ENCODE measurements at regions not wholly inside any gene's neighbourhood (a gene's known extent, or its start where the extent isn't known, plus 50 kb on each side); places are given as distances from the start of the nearest gene placed in this dataset.

- no peak for DNase-seq (ENCODE audit: low read depth in 2 of 2)
Observed at GRCh38 chr18:55850904-55851303, 262.9 kb upstream of the TCF4 start.

- no peak for DNase-seq (ENCODE audit: low read depth in 2 of 2)
Observed at GRCh38 chr18:55849391-55849790, 261.4 kb upstream of the TCF4 start.

GRCh38 chr18:55847960-55848359 is 260.0 kb upstream of the TCF4 start:
- no peak for DNase-seq (ENCODE audit: low read depth in 2 of 2)

- DNase-seq (ENCODE audit: low read depth in 2 of 2) = no peak
Observed at GRCh38 chr18:55845221-55845620, 257.2 kb upstream of the TCF4 start.

- no peak for DNase-seq (ENCODE audit: low read depth in 2 of 2)
Observed at GRCh38 chr18:55844382-55844781, 256.4 kb upstream of the TCF4 start.

- no peak for DNase-seq (ENCODE audit: low read depth in 2 of 2)
Observed at GRCh38 chr18:55841314-55841713, 253.3 kb upstream of the TCF4 start.

GRCh38 chr18:55840601-55841170 is 252.7 kb upstream of the TCF4 start:
- no peak for DNase-seq (ENCODE audit: low read depth in 2 of 2)

GRCh38 chr18:55839343-55839742 is 251.4 kb upstream of the TCF4 start:
- DNase-seq (ENCODE audit: low read depth in 2 of 2) = no peak

- no peak for DNase-seq (ENCODE audit: low read depth in 2 of 2)
Observed at GRCh38 chr18:55838841-55839240, 250.8 kb upstream of the TCF4 start.

GRCh38 chr18:55838319-55838718 is 250.3 kb upstream of the TCF4 start:
- no peak for DNase-seq (ENCODE audit: low read depth in 2 of 2)

- DNase-seq (ENCODE audit: low read depth in 2 of 2) = no peak
Observed at GRCh38 chr18:55833543-55833942, 245.6 kb upstream of the TCF4 start.

- DNase-seq (ENCODE audit: low read depth in 2 of 2) = no peak
Observed at GRCh38 chr18:55830544-55830943, 242.6 kb upstream of the TCF4 start.

GRCh38 chr18:55821219-55821618 is 233.2 kb upstream of the TCF4 start:
- no peak for DNase-seq (ENCODE audit: low read depth in 2 of 2)

GRCh38 chr18:55819448-55819847 is 231.5 kb upstream of the TCF4 start:
- DNase-seq (ENCODE audit: low read depth in 2 of 2) = no peak

- no peak for DNase-seq (ENCODE audit: low read depth in 2 of 2)
Observed at GRCh38 chr18:55818284-55818683, 230.3 kb upstream of the TCF4 start.

GRCh38 chr18:55811925-55812324 is 223.9 kb upstream of the TCF4 start:
- no peak for DNase-seq (ENCODE audit: low read depth in 2 of 2)

- DNase-seq (ENCODE audit: low read depth in 2 of 2) = no peak
Observed at GRCh38 chr18:55805666-55806065, 217.7 kb upstream of the TCF4 start.

- DNase-seq (ENCODE audit: low read depth in 2 of 2) = no peak
Observed at GRCh38 chr18:55795101-55795669, 207.2 kb upstream of the TCF4 start.

- DNase-seq (ENCODE audit: low read depth in 2 of 2) = no peak
Observed at GRCh38 chr18:55794288-55795052, 206.5 kb upstream of the TCF4 start.

- no peak for DNase-seq (ENCODE audit: low read depth in 2 of 2)
Observed at GRCh38 chr18:55790296-55790695, 202.3 kb upstream of the TCF4 start.

GRCh38 chr18:55787536-55788073 is 199.6 kb upstream of the TCF4 start:
- DNase-seq (ENCODE audit: low read depth in 2 of 2) = no peak

GRCh38 chr18:55786651-55787272 is 198.8 kb upstream of the TCF4 start:
- no peak for DNase-seq (ENCODE audit: low read depth in 2 of 2)

GRCh38 chr18:55783921-55784320 is 195.9 kb upstream of the TCF4 start:
- no peak for DNase-seq (ENCODE audit: low read depth in 2 of 2)

Measured in stimulated activated CD8-positive, alpha-beta memory T cell treated with anti-CD3 and anti-CD28 coated beads, Interleukin-15, amount 100 ng/mL, for 48 hours (primary cell).